PC-3 (cell line): ENCODE measurements at regions not wholly inside any gene's neighbourhood (a gene's known extent, or its start where the extent isn't known, plus 50 kb on each side); places are given as distances from the start of the nearest gene placed in this dataset.

Experiments
- ATAC-seq: fragments of 200-7000 bp; cut with Tn5 transposase; 2 replicates; pipeline ENCODE4 v1.9.1; 2020; ENCODE audit warnings: mild to moderate bottlenecking, moderate library complexity
- BruUV-seq: library from RNA; stranded (reverse); fragments of 400-500 nt; replicated peaks from 2 replicates; lab custom pipeline; 2021; lab: Mats Ljungman, UMichigan
- CTCF ChIA-PET: fragments of 300-600 bp; sonication (Branson Sonifier 250); formaldehyde crosslinking; loops from one replicate; lab custom pipeline; 2022; ENCODE audit warnings: antibody characterized with exemption; lab: Charles Lee
- POLR2A ChIA-PET: fragments of 300-600 bp; sonication (Branson Sonifier 250); formaldehyde crosslinking; loops from one replicate; lab custom pipeline; 2022; ENCODE audit warnings: antibody characterized with exemption; ENCODE audit not compliant: unreplicated experiment; lab: Charles Lee
- DNase-seq: peaks from one replicate; pipeline ENCODE4 v3.0.0-alpha.2; 2015
- H2AFZ ChIP-seq: fragments of 300-600 bp; sonication (generic); 2 replicates; pipeline ENCODE4 v1.6.0; 2016; ENCODE audit warnings: antibody characterized with exemption, low read length
- H3F3A ChIP-seq: fragments of 300-600 bp; sonication (generic); one replicate; pipeline ENCODE4 v1.6.0; 2017; ENCODE audit warnings: antibody characterized with exemption, low read length, control low read depth, mild to moderate bottlenecking; ENCODE audit not compliant: unreplicated experiment
- H3K27ac ChIP-seq: fragments of 300-600 bp; sonication (generic); 2 replicates; pipeline ENCODE4 v1.5.1; 2016; ENCODE audit warnings: mild to moderate bottlenecking, low read length
- H3K27me3 ChIP-seq: fragments of 300-600 bp; sonication (generic); 2 replicates; pipeline ENCODE4 v1.6.1; 2016; ENCODE audit warnings: low read length, mixed read lengths
- H3K36me3 ChIP-seq: fragments of 300-600 bp; sonication (generic); 2 replicates; pipeline ENCODE4 v1.6.1; 2016; ENCODE audit warnings: low read depth, mixed run types, low read length, mixed read lengths
- H3K4me1 ChIP-seq: fragments of 300-600 bp; sonication (generic); 2 replicates; pipeline ENCODE4 v1.5.1; 2016; ENCODE audit warnings: low read length; ENCODE audit not compliant: insufficient read depth
- H3K4me2 ChIP-seq: fragments of 300-600 bp; sonication (generic); 2 replicates; pipeline ENCODE4 v1.6.0; 2016; ENCODE audit warnings: low read length
- H3K4me3 ChIP-seq: fragments of 300-600 bp; sonication (generic); 2 replicates; pipeline ENCODE4 v1.5.1; 2016; ENCODE audit warnings: mild to moderate bottlenecking, low read length, mixed read lengths
- H3K79me2 ChIP-seq: fragments of 300-600 bp; sonication (generic); 2 replicates; pipeline ENCODE4 v1.6.1; 2017; ENCODE audit warnings: low read length, mixed read lengths
- H3K9ac ChIP-seq: fragments of 300-600 bp; sonication (generic); 2 replicates; pipeline ENCODE4 v1.6.0; 2016; ENCODE audit warnings: mild to moderate bottlenecking, low read length
- H3K9me2 ChIP-seq: fragments of 300-600 bp; sonication (generic); replicated peaks from 2 replicates; pipeline ENCODE4 v1.6.1; 2016; ENCODE audit warnings: mixed run types, low read length, mixed read lengths
- H3K9me3 ChIP-seq: fragments of 300-600 bp; sonication (generic); 2 replicates; pipeline ENCODE4 v1.6.1; 2016; ENCODE audit warnings: low read length, mixed read lengths
- H4K20me1 ChIP-seq: fragments of 300-600 bp; sonication (generic); 2 replicates; pipeline ENCODE4 v1.6.1; 2016; ENCODE audit warnings: low read length, mixed read lengths
- CTCF ChIP-seq: fragments of 300-600 bp; sonication (generic); conservative IDR thresholded peaks from 2 replicates; pipeline ENCODE4 v1.5.1; 2017; ENCODE audit warnings: antibody characterized with exemption, low read depth, mild to moderate bottlenecking, low read length
- EZH2 ChIP-seq: fragments of 300-600 bp; sonication (generic); IDR thresholded peaks from one replicate; pipeline ENCODE4 v1.6.1; 2017; ENCODE audit warnings: antibody characterized with exemption, mild to moderate bottlenecking, low read length; ENCODE audit not compliant: unreplicated experiment
- EZH2phosphoT487 ChIP-seq: fragments of 300-600 bp; sonication (generic); IDR thresholded peaks from 2 replicates; pipeline ENCODE4 v1.6.1; 2018; ENCODE audit warnings: mild to moderate bottlenecking, antibody characterized with exemption, low read length, borderline replicate concordance
- intact Hi-C: fragments of 100-400 bp; cut with micrococcal nuclease; formaldehyde crosslinking; loops from 2 replicates; pipeline ENCODE4 v1.9.0; 2023

GRCh38 chr13:33730147-33730546 is 87.8 kb upstream of the RFC3 start:
- intact Hi-C loops = no loop called here
- no peak for TF ChIP-seq EZH2phosphoT487
- no peak for TF ChIP-seq CTCF
- TF ChIP-seq EZH2 = no peak
- Histone ChIP-seq H3K9ac (no peak overlapping the region), H3K9me3 (no peaks in the 10 kb centered on the region), H2AFZ (no peak overlapping the region), H3K79me2 (no peaks in the 10 kb centered on the region), H3K36me3 (no peaks in the 10 kb centered on the region), H3K4me1 (0 out of 2 replicates have a peak, but pooled peaks cover 5% of the 10 kb centered on the region), H3K4me2 (no peak overlapping the region), H3K27ac (no peak overlapping the region), H3F3A (no peaks in the 10 kb centered on the region), H3K9me2 (no peaks in the 10 kb centered on the region), H3K27me3 (no peaks in the 10 kb centered on the region), H3K4me3 (no peak overlapping the region), H4K20me1 (no peaks in the 10 kb centered on the region)
- DNase-seq = no peak
- BruUV-seq = no TSS peak
- ChIA-PET CTCF (no interaction called here), POLR2A (no interaction called here)
- no peak for ATAC-seq

GRCh38 chr13:33730619-33731018 is 87.3 kb upstream of the RFC3 start:
- Histone ChIP-seq H3K9me2 (no peaks in the 10 kb centered on the region), H3K79me2 (no peaks in the 10 kb centered on the region), H3K36me3 (no peaks in the 10 kb centered on the region), H4K20me1 (no peaks in the 10 kb centered on the region), H3K27ac (no peak overlapping the region), H3K9ac (no peak overlapping the region), H3K4me2 (no peak overlapping the region), H3K4me3 (no peak overlapping the region), H2AFZ (no peak overlapping the region), H3K4me1 (0 out of 2 replicates have a peak, but pooled peaks cover 5% of the 10 kb centered on the region), H3K9me3 (no peaks in the 10 kb centered on the region), H3K27me3 (no peaks in the 10 kb centered on the region), H3F3A (no peaks in the 10 kb centered on the region)
- DNase-seq (no peak), ATAC-seq (no peak)
- intact Hi-C loops = no loop called here
- ChIA-PET POLR2A (no interaction called here), CTCF (no interaction called here)
- no peak for TF ChIP-seq EZH2
- no peak for TF ChIP-seq EZH2phosphoT487
- no peak for TF ChIP-seq CTCF
- BruUV-seq = no TSS peak

GRCh38 chr13:33735276-33735675 is 82.7 kb upstream of the RFC3 start:
- Histone ChIP-seq H3K9me3 (no peaks in the 10 kb centered on the region), H3K4me2 (no peak overlapping the region), H3K27ac (no peak overlapping the region), H3F3A (no peaks in the 10 kb centered on the region), H3K9me2 (no peaks in the 10 kb centered on the region), H3K79me2 (no peaks in the 10 kb centered on the region), H3K36me3 (no peaks in the 10 kb centered on the region), H4K20me1 (no peaks in the 10 kb centered on the region), H3K9ac (no peak overlapping the region), H3K27me3 (no peaks in the 10 kb centered on the region), H2AFZ (no peak overlapping the region), H3K4me1 (peaks cover 9% of the 10 kb centered on the region; the same call in 1 of the 2 replicates), H3K4me3 (no peak overlapping the region)
- BruUV-seq = no TSS peak
- intact Hi-C loops = no loop called here
- TF ChIP-seq EZH2 (no peak), CTCF (no peak), EZH2phosphoT487 (no peak)
- ATAC-seq (no peak), DNase-seq (no peak)
- ChIA-PET POLR2A (no interaction called here), CTCF (no interaction called here)
